NCI-H526 treated with DMSO at 0.1 percent for 48 hours (cell line): ENCODE measurements at regions not wholly inside any gene's neighbourhood (a gene's known extent, or its start where the extent isn't known, plus 50 kb on each side); places are given as distances from the start of the nearest gene placed in this dataset.

Source experiments
- DNase-seq: peaks from one replicate; lab custom pipeline; 2025; lab: John Stamatoyannopoulos, UW

DNA sequence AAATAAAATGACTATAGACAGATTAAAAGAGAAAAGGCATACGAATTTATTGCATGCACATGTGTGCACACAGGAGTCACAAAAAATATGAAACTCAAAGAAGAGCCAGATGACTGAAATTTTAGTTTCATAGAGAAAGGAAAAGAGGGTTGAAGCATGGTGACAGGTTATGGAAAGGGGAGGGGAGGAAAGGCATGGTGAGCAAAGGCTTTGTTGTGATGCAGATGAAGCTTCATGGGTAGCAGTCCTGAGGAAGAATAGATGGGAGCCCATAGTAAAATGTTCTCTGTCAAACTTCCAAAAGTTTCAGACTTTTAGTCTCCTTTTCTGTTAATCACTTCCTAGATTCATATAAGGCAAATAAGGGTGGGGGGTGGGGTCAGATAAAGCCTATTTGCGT is 612.7 kb upstream of the ATP2B1 start:
- no peak for DNase-seq

DNA sequence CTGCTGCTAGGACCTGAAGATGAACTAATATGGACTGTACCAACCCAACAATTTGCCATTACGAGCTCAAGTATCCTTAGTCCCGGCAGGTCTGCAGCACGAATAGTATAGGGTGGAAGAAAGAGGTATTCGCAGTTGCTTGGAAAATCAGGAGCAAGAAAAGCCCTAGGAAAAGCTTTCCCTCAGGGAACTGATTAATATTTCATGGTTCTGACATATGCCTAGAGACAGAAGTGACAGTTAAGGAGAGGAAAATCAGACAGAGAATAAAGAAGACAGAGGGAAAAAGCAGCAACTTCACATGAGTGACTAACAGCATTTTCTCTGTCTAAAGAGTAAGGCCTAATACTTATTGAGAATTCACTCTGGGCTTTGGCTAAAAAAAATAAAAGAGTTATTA is 602.9 kb upstream of the ATP2B1 start:
- no peak for DNase-seq

DNA sequence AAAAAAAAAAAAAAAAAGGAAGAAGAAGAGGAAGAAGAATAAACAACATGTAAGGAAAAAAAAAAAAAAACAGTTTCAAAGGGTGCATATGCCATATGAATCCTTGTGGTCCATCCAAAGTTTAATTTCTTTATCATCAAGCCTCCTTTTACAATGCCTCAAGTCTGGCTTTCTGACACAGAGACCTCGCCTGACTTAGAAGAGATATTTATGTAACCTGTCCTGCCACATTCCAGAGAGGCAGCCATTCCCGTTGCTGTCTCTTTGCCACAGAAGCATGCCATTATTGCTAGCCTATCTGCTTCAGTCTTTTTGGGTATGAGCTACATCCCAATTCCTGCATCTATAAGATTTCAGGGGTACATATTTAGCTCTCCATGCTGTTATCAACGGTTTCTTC is 596.7 kb upstream of the ATP2B1 start:
- DNase-seq: no peak

DNA sequence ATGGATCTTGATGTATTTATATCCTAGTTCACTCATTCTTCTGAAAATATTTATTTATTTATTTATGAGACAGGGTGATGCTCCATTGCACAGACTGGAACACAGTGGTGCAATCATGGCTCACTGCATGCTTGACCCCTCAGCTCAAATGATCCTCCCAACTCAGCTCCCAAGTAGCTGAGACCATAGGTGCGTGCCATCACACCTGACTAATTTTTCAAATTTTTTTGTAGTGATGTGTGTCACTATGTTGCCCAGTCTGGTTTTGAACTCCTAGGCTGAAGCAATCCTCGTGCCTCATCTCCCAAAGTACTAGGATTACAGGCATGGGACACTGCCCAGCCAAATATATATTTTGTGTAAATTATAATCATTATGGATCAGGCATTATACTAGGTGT is 595.6 kb upstream of the ATP2B1 start:
- no peak for DNase-seq

DNA sequence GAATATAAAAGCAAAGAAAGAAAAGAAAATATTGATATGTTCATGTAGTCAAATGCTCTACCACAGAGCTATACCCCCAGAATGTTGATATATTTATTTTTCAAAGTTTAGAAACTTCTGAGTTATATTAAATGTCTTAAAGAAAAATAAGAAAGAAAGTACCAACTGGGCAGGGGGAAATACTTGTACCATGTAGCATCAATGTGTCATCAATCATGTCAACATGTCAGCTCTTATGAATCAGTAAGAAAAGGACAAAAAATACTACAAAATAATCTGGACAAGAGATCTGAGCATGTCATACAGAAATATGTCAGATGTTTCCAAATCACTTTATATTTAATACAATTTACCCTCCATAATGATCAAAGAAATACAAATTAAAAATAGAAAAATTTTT is 595.1 kb upstream of the ATP2B1 start:
- DNase-seq: no peak

DNA sequence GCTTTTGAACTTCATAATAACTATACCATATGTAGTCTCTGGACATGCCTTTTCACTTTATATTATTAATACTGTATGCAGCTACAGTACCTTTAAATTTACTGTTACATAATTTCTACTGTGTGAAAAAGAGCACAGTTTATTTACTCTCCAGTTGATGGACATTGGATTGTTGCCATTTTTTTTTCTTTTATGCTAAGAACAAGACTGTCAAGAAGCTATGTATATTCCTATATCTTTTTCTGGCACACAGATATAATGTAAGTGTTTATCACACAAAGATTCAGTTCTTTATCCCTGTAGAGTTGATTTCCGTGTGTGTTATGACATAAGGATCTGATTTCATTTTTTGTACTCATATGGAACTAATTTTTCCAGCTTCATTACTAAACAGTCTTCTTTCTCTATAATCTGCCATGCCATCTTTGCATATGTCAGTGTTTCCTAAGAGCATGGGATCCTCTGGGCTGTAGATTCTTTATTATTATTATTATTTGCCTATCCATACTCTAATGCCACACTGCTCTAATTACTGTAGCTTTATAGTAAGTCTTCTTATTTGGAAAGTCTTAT is 593.0 kb upstream of the ATP2B1 start:
- DNase-seq: no peak

DNA sequence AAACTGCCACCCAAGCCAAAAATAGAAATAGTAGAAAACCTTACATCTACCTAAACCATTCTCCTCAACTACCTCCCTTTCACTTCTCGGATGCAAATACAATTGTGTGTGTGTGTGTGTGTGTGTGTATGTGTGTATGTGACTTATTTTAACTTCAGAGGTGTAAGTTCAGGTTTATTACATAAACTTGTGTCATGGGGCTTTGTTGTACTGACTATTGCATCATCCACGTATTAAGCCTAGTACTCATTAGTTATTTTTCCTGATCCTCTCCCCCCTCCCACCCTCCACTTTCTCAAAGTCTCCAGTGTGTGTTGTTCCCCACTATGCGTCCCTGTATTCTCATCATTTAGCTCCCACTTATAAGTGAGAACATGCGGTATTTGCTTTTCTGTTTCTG is 592.5 kb upstream of the ATP2B1 start:
- no peak for DNase-seq

DNA sequence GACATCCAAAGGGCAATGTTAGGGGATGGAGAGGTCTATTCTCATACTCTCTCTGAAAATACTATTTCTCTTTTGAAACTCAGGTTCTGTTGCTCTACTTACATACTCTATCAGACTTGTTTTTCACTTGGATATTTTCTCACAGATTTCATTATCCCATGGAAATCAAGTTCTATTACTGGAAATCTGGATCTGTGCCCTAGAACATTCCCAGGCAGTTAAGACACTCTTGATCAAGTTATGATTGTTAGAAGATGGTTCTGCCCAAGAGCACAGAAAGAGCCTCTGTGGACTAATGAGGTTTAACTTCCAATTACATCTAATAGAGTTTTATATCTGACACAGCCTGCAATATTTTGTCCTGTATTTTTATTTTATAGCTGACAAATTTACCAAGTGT is 591.0 kb upstream of the ATP2B1 start:
- no peak for DNase-seq

DNA sequence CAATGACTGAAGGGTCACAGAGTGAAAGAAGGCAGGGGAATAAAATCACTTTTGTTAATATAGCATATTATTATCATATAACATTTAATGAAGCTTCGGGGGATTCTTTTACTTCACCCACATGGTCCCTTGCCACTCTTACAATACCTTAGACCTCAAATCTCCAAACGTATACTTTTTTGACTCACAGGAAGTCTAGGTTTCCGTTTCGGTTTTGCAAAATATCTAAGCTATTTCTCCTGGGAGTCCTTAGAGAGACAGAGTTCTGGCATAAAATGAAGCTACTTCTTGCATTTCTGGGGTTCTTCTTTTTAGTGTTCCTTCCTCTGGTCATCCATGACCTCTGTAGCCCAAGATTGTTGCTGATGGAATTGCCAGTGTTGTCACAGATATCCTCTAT is 590.5 kb upstream of the ATP2B1 start:
- no peak for DNase-seq

DNA sequence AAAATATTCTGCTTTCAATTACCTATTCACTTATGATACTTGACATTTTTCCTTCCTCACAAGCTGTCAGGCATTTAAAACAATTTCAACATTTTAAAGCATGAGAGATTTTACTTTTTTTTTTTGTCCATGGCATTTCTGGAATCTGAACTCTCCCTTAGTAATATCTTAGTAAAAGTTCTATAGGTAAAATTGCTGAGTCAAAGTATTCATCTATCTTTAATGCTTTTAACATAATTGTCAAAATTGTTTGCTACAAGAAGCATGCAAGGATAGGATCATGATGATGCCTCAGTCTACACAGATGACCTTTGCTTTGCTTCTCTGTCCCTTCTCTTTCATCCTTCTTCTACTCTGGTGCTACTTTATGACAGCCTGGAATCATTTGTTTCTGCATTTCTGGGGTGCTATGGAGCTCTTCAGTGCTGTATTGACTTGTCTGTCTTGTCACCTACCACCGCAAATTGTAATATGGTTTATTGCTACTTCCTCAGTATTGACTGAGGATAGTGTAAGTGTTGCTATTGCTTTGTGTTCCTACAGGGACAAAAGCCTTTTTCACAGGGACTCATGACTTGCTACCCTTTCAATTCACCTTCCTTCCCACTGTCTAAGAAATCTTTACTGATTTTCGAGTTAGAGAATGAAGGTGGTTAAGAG is 589.8 kb upstream of the ATP2B1 start:
- DNase-seq: no peak

DNA sequence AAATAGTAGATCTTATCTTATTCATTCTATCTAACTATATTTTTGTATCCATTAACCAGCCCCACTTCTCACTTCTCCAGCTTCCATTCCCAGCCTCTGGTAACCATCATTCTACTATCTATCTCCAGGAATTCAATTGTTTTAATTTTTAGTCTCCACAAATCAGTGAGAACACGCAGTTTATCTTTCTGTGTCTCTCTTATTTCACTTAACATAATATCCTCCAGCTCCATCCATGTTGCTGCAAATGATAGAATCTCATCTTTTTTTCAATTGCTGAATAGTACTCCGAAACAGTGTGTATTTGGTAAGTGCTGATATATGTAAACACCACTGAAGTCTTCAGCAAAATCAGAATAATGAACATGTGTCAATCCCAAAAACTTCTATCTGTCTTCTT is 587.2 kb upstream of the ATP2B1 start:
- DNase-seq: no peak

DNA sequence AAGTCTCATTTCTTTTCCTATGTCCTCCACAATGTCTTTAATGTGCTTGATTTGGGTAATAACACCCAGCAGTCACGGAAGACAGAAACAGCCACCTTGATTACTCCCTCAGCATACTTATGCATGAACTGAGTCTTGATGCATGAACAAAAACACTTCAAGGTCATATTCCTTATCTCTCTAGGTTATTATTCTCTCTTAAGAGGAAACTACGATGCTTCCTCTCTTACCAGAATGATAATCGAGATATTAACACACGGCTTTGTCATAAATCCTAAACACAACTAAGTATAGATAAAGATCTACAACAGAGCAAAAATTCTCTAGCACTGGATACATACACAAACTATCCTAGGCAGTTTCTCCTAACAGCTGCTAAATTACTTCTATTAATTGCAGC is 583.5 kb upstream of the ATP2B1 start:
- no peak for DNase-seq

DNA sequence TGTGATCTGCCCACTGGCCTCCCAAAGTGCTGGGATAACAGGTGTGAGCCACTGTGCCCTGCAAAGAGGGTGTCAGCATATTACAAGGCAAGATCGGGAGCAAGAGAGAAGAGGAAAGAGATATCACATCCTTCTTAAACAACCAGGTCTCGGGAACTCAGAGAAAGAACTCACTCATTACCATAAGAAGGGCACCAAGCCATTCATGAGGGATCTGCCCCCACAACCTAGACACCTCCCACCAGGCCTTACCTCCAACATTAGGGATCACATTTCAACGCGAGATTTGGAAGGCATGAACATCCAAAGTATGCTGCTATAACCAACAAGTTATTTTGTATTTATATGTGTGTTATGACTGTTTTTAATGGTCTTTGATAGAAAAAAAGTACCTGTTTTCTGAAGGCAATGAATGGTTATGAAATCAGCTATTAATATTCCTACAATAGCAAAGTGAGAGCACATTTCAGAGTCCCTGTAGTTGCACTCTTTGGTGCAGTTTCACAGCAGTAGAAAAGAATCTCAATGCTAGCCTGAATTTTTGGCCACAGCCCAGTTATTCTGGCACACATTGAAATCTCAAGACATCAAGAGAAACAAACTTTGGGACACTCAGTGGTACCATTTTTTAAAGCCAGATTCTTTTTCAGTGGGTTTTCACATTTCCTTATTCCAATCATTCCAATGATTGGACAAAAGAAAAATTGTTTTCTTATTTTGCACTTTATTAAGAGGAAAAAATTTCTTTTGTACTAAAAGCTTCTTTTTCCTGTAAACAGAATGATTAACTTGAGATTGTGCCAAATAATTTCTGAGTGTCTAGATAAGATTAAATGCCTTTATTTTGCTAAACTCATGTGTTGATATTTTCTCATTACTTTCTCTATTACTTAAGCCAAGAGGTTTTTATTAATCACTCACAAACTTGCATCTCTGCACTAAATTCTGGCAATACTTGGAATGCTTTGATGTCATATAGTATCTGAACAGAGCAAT is 582.6 kb upstream of the ATP2B1 start:
- no peak for DNase-seq

DNA sequence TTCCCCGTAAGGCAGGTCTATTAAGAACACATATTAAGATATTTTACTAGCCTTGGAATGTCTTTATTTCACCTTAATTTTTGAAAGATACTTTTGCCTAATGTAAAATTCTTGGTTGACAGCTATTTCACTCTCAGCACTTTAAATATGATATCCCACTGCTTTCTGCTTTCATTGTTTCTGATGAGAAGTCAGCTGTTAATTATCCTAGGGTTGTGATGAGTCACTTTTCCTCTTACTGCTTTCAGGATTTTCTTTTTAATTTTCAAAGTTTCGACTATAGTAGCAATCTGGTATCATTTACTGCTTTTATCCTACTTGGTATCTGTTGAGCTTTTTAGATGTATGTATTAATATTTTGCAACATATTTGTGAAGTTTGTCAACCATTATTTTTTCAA is 578.9 kb upstream of the ATP2B1 start:
- no peak for DNase-seq

DNA sequence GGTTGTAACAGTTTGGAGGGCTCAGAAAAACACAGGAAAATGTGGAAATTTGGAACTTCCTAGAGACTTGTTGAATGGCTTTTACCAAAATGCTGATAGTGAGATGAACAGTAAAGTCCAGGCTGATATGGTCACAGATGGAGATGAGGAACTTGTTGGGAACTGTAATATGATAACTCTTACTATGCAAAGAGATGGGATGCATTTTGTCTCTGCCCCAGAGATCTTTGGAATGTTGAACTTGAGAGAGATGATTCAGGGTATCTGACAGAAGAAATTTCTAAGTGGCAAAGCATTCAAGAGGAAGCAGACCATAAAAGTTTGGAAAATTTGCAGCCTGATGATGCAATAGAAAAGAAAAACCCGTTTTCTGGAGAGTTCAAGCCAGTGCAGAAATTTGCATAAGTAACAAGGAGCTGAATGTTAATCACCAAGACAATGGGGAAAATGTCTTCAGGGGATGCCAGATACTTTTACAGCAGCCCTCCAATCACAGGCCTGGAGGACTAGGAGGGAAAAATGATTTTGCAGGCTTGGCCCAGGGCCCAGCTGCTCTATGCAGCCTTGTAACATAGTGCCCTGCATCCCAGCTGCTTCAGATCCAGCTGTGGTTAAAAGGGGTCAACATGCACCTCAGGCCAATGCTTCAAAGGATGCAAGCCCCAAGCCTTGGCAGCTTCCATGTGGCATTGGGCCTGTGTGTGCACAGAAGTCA is 572.7 kb upstream of the ATP2B1 start:
- DNase-seq: no peak

DNA sequence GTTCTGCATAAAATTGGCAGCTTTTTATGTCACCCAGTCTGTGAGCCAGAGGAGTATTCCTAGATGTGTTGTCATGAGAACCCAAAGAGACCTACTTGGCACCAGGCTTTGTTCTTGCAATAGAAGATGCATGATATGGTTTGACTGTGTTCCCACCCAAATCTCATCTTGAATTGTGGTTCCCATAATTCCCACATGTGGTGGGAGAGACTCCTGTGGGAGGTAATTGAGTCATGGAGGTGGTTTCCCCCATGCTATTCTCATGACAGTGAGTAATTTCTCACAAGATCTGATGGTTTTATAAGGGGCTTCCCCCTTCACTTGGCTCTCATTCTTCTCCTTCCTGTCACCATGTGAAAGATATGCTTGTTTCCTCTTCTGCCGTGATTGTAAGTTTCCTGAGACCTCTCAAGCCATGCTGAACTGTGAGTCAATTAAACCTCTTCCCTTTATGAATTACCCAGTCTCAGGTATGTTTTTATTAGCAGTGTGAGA is 572.0 kb upstream of the ATP2B1 start:
- no peak for DNase-seq

DNA sequence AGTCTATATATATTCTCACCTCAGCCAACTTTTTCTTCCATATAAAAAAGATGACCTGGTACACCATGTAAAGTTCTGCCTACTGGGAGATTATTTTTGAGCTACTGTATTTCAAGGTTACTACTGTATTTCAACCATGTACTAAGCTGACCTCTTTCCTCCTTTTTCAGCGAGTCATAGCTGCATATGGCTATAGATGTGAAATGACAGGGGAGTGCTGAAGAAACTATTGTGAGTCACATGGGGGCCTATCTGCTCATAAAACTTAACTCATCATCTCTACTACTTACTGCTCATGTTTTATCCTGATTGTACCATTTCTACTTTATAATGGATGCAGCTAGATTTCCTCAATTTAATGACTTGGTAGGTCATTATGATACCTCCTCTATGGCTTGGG is 571.4 kb upstream of the ATP2B1 start:
- DNase-seq: no peak

DNA sequence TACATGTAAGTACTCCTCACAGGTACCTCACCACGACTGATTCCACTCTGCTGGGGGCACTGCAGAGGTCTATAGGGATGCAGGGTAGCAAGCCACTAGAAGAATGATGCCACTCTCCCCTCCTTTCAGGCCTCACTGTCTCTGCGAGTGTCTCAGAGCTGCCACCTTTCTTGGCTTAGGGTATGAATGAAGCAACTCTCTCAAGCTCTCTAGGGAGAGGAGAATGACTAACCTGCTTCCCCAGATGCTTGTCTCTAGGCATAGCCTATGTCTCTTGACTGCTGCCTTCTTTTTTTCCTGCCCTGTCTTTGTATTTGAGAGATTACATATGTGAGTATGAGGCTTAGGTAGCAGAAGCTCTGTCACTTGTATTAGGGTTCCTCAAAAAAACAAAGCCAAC is 566.5 kb upstream of the ATP2B1 start:
- no peak for DNase-seq

DNA sequence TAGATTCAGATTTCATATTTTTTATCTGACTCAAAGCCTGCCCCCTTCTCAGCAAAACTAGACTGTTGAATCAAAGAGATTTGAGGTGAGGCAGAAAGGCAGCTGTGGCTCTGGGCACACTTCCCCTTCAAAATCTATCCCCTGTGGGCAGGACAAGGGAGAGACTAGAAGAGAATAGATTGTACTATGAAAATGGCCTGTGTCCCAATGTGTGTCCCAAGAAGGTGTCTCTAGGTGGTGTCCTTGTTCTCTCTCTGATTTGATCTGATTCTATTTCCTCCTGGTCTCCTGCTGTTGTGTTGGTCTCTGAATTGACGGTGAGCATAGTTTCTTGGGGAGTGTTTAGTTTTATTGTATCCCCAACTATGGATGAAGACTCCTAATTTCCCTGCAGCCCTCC is 565.8 kb upstream of the ATP2B1 start:
- DNase-seq: no peak

DNA sequence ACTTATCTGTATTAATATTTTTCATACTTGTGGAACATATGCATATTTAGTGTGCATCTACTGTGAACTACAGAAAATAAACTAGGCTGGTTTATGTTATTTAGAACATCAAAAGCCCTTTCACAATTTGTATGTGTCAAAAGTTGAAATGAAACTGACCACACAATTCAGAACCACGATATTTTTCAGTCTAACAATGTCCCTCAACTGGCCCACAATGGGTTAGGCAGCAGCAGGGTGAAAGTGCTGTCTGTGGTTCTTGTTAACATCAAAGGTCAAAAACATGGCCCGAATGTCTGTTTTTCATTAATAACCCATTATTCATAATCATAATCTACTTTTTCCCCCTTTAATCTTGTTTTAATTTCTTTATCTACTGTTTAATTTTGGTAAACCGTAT is 559.9 kb upstream of the ATP2B1 start:
- DNase-seq: no peak

DNA sequence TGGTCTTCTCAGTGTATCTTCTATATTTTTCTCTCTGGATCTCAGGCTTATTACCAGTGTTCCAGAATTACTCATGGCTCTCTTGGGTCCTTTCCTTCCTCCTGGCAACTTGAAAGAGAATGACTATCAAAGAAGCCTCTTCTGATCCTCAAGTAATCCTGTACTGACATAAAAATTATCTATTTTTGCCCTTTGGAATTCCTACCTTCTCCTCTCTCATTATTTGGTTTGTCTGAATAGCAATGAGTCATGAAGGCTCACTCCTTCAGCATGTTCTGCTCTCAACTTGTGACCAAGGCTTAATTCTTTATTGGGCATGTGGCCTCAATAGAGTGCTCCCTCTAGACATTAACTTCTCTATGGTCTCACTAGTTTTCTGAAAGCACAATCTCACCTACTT is 553.6 kb upstream of the ATP2B1 start:
- DNase-seq: no peak

DNA sequence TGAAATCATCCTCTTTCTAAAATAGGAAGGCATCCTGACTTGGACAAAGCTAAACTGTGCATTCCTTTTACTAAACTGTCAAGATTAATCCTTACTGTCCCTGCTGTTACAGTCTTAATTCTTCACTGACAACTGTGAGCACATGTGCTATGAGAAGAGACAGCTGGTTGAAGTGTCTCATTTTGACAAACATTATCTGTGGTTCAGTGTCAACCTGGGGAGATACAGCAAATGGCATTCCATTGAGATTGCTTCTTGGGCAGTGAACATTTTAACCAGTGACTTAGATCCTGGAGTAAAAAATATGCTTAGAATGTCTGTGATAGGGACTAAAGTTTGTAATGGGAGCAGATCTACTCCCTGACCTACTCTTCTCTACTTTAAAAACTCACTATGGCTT is 552.6 kb upstream of the ATP2B1 start:
- no peak for DNase-seq
